C1 segment of cervical spinal cord (tissue), 14 donors: ENCODE measurements at regions not wholly inside any gene's neighbourhood (a gene's known extent, or its start where the extent isn't known, plus 50 kb on each side); places are given as distances from the start of the nearest gene placed in this dataset.
"Not testable (repeated sequence)": the region's sequence is repeated elsewhere in the genome, so short reads cannot be mapped to it uniquely, and the experiment has no call there.

Experiments used
- DNase-seq, 14 donors: peaks; one replicate each; lab custom pipeline; 2025; lab: John Stamatoyannopoulos, UW

- DNase-seq: no peak
Observed at GRCh38 chr18:10077986-10078385, 164.2 kb downstream of the VAPA start.

GRCh38 chr18:10080372-10080771 is 166.6 kb downstream of the VAPA start:
- no peak for DNase-seq

GRCh38 chr18:10081492-10081891 is 167.7 kb downstream of the VAPA start:
- DNase-seq: no peak

- no peak for DNase-seq
Observed at GRCh38 chr18:10085416-10085815, 171.6 kb downstream of the VAPA start.

- DNase-seq: no peak
Observed at GRCh38 chr18:10085876-10086275, 172.1 kb downstream of the VAPA start.

- DNase-seq: no peak
Observed at GRCh38 chr18:10086458-10087210, 172.8 kb downstream of the VAPA start.

- DNase-seq: no peak
Observed at GRCh38 chr18:10088734-10089133, 174.9 kb downstream of the VAPA start.

- DNase-seq: no peak
Observed at GRCh38 chr18:10089881-10090280, 176.1 kb downstream of the VAPA start.

- no peak for DNase-seq
Observed at GRCh38 chr18:10090668-10091067, 176.9 kb downstream of the VAPA start.

GRCh38 chr18:10093445-10093844 is 179.6 kb downstream of the VAPA start:
- no peak for DNase-seq

GRCh38 chr18:10094154-10094553 is 180.3 kb downstream of the VAPA start:
- DNase-seq: no peak

- DNase-seq: no peak
Observed at GRCh38 chr18:10094655-10095054, 180.8 kb downstream of the VAPA start.

GRCh38 chr18:10095356-10095755 is 181.5 kb downstream of the VAPA start:
- no peak for DNase-seq

- no peak for DNase-seq
Observed at GRCh38 chr18:10099539-10100140, 185.8 kb downstream of the VAPA start.

- no peak for DNase-seq
Observed at GRCh38 chr18:10100196-10100595, 186.4 kb downstream of the VAPA start.

GRCh38 chr18:10100941-10101701 is 187.3 kb downstream of the VAPA start:
- DNase-seq: peak in 2 of 14 donors; percentile 12 to 15

GRCh38 chr18:10101729-10102128 is 187.9 kb downstream of the VAPA start:
- DNase-seq: no peak

- DNase-seq: not testable (repeated sequence)
Observed at GRCh38 chr18:10105118-10105517, 191.3 kb downstream of the VAPA start.

GRCh38 chr18:10111191-10111590 is 197.4 kb downstream of the VAPA start:
- no peak for DNase-seq

GRCh38 chr18:10111944-10112343 is 198.1 kb downstream of the VAPA start:
- no peak for DNase-seq

- DNase-seq: no peak
Observed at GRCh38 chr18:10113121-10114022, 199.6 kb downstream of the VAPA start.
